Mesothelial cell of epicardium (in vitro differentiated cells): ENCODE measurements at regions not wholly inside any gene's neighbourhood (a gene's known extent, or its start where the extent isn't known, plus 50 kb on each side); places are given as distances from the start of the nearest gene placed in this dataset.

Experiments
- DNase-seq, 2 experiments: peaks; one replicate each; pipeline ENCODE4 v3.0.0; 2021; ENCODE audit warnings: low spot score in 2 of 2; ENCODE audit not compliant: unreplicated experiment in 2 of 2
- H3K27ac Mint-ChIP-seq: 2 replicates; pipeline ENCODE4 v1.8.0; 2021; ENCODE audit warnings: mixed read lengths
- H3K27me3 Mint-ChIP-seq: 2 replicates; pipeline ENCODE4 v1.8.0; 2021; ENCODE audit warnings: low read depth, mixed read lengths
- H3K36me3 Mint-ChIP-seq: 2 replicates; pipeline ENCODE4 v1.8.0; 2021; ENCODE audit warnings: mixed read lengths
- H3K4me1 Mint-ChIP-seq: 2 replicates; pipeline ENCODE4 v1.8.0; 2021; ENCODE audit warnings: mixed read lengths
- H3K4me3 Mint-ChIP-seq: 2 replicates; pipeline ENCODE4 v1.8.0; 2021; ENCODE audit warnings: mild to moderate bottlenecking, moderate library complexity, mixed read lengths
- H3K9me3 Mint-ChIP-seq: 2 replicates; pipeline ENCODE4 v1.8.0; 2021; ENCODE audit warnings: mixed read lengths
- TF ChIP-seq, protein P1 (sequence below): fragments of 200-600 bp; sonication (generic); IDR thresholded peaks from one replicate; pipeline ENCODE4 v1.5.0; 2021; ENCODE audit warnings: antibody characterized with exemption; ENCODE audit not compliant: unreplicated experiment

DNA sequence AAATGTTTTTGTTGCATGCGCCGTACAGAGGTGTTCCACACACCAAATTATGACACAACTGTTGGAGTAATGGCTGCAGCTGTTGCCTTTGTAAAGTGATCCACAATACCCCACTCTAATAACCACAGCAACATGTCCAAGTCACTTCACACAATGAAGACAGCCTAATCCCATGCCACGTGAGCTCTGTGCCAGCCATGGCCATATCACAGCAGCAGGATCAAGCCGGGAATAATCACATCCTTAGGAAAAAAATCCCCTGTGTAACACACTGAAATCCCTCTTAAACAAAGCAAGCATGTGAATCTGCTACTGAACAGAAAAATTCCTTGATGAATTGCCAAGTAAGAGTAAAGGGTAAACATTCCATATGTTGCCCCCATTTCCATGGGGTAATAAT is 179.5 kb upstream of the PARD3B start:
- H3K36me3 Mint-ChIP-seq = no peaks in the 10 kb centered on the region
- TF ChIP-seq, protein P1, sequence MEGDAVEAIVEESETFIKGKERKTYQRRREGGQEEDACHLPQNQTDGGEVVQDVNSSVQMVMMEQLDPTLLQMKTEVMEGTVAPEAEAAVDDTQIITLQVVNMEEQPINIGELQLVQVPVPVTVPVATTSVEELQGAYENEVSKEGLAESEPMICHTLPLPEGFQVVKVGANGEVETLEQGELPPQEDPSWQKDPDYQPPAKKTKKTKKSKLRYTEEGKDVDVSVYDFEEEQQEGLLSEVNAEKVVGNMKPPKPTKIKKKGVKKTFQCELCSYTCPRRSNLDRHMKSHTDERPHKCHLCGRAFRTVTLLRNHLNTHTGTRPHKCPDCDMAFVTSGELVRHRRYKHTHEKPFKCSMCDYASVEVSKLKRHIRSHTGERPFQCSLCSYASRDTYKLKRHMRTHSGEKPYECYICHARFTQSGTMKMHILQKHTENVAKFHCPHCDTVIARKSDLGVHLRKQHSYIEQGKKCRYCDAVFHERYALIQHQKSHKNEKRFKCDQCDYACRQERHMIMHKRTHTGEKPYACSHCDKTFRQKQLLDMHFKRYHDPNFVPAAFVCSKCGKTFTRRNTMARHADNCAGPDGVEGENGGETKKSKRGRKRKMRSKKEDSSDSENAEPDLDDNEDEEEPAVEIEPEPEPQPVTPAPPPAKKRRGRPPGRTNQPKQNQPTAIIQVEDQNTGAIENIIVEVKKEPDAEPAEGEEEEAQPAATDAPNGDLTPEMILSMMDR = no peak
- peaks cover 4% of the 10 kb centered on the region for H3K4me1 Mint-ChIP-seq
- no peak overlapping the region for H3K4me3 Mint-ChIP-seq
- H3K27ac Mint-ChIP-seq = no peak overlapping the region
- no peaks in the 10 kb centered on the region for H3K9me3 Mint-ChIP-seq
- DNase-seq = no peak
- no peaks in the 10 kb centered on the region for H3K27me3 Mint-ChIP-seq

DNA sequence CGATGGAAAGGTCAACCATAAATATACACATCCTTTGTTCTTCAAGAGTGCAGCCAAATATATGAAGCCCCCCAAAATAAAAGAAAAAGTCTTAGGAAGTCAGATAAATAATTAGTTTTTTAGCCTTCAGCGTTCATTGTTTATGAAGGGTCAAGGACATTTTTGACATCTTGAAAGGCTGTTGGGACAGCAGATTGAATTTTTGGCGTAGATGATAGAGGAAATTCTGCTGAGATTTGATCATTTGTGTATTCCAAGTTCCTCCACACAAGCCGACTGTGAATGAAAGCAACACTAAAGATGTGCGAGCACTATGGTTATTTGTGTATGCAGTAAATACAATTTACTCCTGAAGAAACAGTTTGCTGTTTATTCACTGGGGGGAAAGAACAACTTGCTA is 177.8 kb upstream of the PARD3B start:
- no peaks in the 10 kb centered on the region for H3K9me3 Mint-ChIP-seq
- no peak for DNase-seq
- TF ChIP-seq, protein P1 = no peak
- peaks cover 4% of the 10 kb centered on the region for H3K4me1 Mint-ChIP-seq
- no peaks in the 10 kb centered on the region for H3K27me3 Mint-ChIP-seq
- H3K27ac Mint-ChIP-seq = no peak overlapping the region
- no peaks in the 10 kb centered on the region for H3K36me3 Mint-ChIP-seq
- H3K4me3 Mint-ChIP-seq = no peak overlapping the region

DNA sequence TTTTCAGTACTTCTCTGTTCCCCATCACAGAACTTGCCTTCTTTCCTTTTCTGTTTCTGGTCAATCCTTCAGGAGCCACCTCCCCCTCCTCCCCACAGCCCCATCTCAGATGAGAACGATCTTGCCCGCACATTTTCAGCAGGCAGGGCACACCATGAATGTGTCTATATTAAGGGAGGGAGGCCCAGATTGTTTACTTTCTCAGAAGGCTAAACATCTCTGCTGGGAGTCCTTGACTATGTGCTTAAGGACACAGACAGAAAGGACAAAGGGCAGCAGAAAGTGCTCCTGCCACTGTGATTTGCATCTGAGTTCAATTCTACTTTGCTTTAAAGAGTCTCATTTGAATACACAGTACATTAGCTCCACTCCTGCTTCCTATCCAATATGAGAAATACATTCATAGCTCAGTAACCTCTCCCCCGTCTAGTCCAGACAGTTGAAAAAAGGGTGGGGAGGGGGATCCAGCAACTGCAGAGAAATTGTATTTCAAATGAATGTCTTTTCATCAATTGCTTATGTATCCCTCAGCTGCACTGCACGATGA is 175.0 kb upstream of the PARD3B start:
- Mint-ChIP-seq H3K36me3 (no peaks in the 10 kb centered on the region), H3K4me1 (peaks cover 4% of the 10 kb centered on the region), H3K9me3 (peaks cover 11% of the 10 kb centered on the region)

DNA sequence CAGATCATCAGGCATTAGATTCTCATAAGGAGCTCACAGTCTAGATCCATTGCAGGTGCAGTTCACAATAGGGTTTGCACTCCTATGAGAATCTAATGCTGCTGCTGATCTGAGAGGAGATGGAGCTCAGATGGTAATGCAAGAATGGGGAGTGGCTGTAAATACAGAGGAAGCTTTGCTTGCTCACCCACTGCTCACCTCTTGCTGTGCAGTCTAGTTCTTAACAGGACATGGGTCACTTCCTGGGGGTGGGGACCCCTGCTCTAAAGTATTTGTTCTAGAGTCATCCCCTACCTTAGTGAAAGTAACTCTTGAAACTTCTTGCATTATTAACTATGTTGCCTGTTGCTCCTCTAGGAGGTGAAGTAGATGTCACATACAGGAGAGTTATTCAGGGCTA is 171.3 kb upstream of the PARD3B start:
- Mint-ChIP-seq H3K4me1 (no peaks in the 10 kb centered on the region), H3K9me3 (peaks cover 24% of the 10 kb centered on the region), H3K27me3 (no peaks in the 10 kb centered on the region), H3K27ac (no peak overlapping the region), H3K36me3 (no peaks in the 10 kb centered on the region), H3K4me3 (no peak overlapping the region)
- TF ChIP-seq, protein P1 = no peak
- DNase-seq = no peak

More for the DNA sequence above, 175.0 kb upstream of the PARD3B start:
- H3K27me3 Mint-ChIP-seq = no peaks in the 10 kb centered on the region
- no peak overlapping the region for H3K4me3 Mint-ChIP-seq
- no peak overlapping the region for H3K27ac Mint-ChIP-seq
- TF ChIP-seq, protein P1 = no peak
- DNase-seq = no peak

DNA sequence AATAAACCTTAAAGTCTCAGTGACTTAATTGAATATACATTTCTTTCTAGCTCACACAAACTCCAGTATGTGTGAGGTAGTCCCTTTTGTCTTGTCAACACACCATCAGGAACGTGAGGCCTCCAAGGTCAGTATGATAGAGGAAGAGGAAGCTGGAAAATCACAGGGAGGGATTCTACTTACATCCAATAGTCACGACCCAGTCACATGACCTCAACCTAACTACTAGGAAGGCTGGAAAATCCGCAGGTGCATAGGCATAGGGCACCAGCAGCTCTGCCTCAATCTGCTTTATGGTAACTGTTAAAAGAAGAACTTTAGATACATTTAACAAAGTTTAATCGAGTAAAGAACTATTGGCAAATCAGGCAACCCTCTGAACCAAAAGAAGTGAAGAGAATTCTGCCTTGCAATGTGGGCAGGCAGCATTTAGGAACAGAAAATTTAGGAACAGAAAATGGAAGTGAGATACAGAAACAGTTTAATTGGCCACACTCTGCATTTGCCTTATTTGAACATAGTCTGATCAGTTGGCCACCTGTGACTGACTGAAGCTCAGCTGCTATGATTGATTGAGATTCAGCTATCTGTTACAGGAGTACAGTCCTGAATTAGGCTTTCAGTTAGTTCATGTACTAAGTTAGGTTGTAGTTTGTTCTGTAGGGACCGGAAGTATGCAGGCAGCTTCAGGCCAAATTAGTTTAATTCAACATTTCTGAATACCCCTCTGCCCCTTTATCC is 165.0 kb upstream of the PARD3B start:
- Mint-ChIP-seq H3K4me1 (no peaks in the 10 kb centered on the region), H3K27me3 (no peaks in the 10 kb centered on the region), H3K9me3 (peaks cover 34% of the 10 kb centered on the region), H3K36me3 (no peaks in the 10 kb centered on the region), H3K4me3 (no peak overlapping the region), H3K27ac (no peak overlapping the region)
- DNase-seq = no peak
- TF ChIP-seq, protein P1 = no peak
